ENCODE measurements at regions not wholly inside any gene's neighbourhood (a gene's known extent, or its start where the extent isn't known, plus 50 kb on each side); places are given as distances from the start of the nearest gene placed in this dataset.

DNA sequence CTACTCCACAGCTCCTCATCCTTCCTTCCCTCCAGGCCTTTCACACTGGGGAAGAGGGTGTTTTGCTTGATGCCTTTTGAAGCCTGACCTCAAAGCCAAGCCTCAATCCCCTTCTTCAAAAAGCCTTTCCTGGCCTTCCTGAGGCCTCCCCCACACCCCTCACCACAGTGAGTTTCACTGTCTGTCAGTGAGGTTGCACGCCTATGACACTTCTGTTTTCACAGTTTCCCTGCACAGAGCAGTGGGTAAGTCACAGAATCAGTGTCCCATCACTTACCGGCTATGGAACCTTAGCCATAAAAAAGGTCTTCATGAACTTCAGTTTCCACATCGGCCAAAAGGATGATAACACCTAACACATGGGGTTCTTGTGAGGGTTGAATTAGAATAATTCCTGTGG is 371.4 kb downstream of the UQCRFS1 start:
- Histone ChIP-seq H3K4me3 (ENCODE audit: low read depth, low read length, poor library complexity, severe bottlenecking) (no peak overlapping the region), H3K27ac (ENCODE audit: low read depth, low read length, poor library complexity, severe bottlenecking) (no peak overlapping the region), H3K36me3 (ENCODE audit: insufficient read depth, low read length, poor library complexity, severe bottlenecking) (no peaks in the 10 kb centered on the region), H3K9me3 (ENCODE audit: low read depth, low read length, poor library complexity, severe bottlenecking) (no peaks in the 10 kb centered on the region), H3K4me1 (ENCODE audit: insufficient read depth, low read length, poor library complexity, severe bottlenecking) (no peaks in the 10 kb centered on the region), H3K27me3 (replicated peaks; ENCODE audit: insufficient read depth, low read depth, low read length, poor library complexity) (no peaks in the 10 kb centered on the region)
- no peak for TF ChIP-seq EZH2 (IDR thresholded peaks at IDR 0.05; ENCODE audit: borderline replicate concordance, low read depth, low read length, poor library complexity, severe bottlenecking)
- TF ChIP-seq, protein P1, sequence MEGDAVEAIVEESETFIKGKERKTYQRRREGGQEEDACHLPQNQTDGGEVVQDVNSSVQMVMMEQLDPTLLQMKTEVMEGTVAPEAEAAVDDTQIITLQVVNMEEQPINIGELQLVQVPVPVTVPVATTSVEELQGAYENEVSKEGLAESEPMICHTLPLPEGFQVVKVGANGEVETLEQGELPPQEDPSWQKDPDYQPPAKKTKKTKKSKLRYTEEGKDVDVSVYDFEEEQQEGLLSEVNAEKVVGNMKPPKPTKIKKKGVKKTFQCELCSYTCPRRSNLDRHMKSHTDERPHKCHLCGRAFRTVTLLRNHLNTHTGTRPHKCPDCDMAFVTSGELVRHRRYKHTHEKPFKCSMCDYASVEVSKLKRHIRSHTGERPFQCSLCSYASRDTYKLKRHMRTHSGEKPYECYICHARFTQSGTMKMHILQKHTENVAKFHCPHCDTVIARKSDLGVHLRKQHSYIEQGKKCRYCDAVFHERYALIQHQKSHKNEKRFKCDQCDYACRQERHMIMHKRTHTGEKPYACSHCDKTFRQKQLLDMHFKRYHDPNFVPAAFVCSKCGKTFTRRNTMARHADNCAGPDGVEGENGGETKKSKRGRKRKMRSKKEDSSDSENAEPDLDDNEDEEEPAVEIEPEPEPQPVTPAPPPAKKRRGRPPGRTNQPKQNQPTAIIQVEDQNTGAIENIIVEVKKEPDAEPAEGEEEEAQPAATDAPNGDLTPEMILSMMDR (conservative IDR thresholded peaks at IDR 0.05; ENCODE audit: low read depth, low read length): no peak
- no peak for DNase-seq (ENCODE audit: low spot score)
- CTCF ChIA-PET: no interaction called here
- POLR2A ChIA-PET (ENCODE audit: low non-redundant PET): no interaction called here
- BruUV-seq (replicated peaks): no TSS peak
- intact Hi-C loops (cut with micrococcal nuclease; ENCODE audit: unreplicated experiment): no loop called here

DNA sequence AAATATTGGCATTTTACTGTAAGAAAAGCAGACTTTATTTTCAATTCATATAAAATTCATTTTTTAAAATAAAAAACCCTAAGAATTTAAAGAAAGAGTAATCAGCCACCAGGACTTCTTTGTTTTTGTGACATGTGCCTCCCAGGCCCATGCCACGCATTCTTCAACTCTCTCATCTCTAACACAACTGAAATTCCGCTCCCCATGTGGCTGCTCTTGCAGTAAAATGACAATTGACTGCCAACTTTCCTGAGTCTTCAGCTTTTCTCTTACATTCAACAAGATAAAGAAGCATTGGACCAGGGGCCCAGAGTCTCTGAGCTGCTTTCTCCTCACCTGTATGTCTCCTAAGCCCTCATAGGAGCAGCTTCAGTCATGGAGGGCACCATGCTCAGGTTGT is 372.1 kb downstream of the UQCRFS1 start:
- BruUV-seq (replicated peaks): no TSS peak
- no peak for TF ChIP-seq EZH2 (IDR thresholded peaks at IDR 0.05; ENCODE audit: borderline replicate concordance, low read depth, low read length, poor library complexity, severe bottlenecking)
- TF ChIP-seq, protein P1 (conservative IDR thresholded peaks at IDR 0.05; ENCODE audit: low read depth, low read length): no peak
- POLR2A ChIA-PET (ENCODE audit: low non-redundant PET): no interaction called here
- DNase-seq (ENCODE audit: low spot score): no peak
- Histone ChIP-seq H3K36me3 (ENCODE audit: insufficient read depth, low read length, poor library complexity, severe bottlenecking) (no peaks in the 10 kb centered on the region), H3K27ac (ENCODE audit: low read depth, low read length, poor library complexity, severe bottlenecking) (no peak overlapping the region), H3K4me1 (ENCODE audit: insufficient read depth, low read length, poor library complexity, severe bottlenecking) (no peaks in the 10 kb centered on the region), H3K4me3 (ENCODE audit: low read depth, low read length, poor library complexity, severe bottlenecking) (no peak overlapping the region), H3K9me3 (ENCODE audit: low read depth, low read length, poor library complexity, severe bottlenecking) (no peaks in the 10 kb centered on the region), H3K27me3 (replicated peaks; ENCODE audit: insufficient read depth, low read depth, low read length, poor library complexity) (no peaks in the 10 kb centered on the region)
- CTCF ChIA-PET: no interaction called here
- intact Hi-C loops (cut with micrococcal nuclease; ENCODE audit: unreplicated experiment): no loop called here

- H3K9me3 ChIP-seq (ENCODE audit: low read depth, low read length, poor library complexity, severe bottlenecking): no peaks in the 10 kb centered on the region
- H3K4me3 ChIP-seq (ENCODE audit: low read depth, low read length, poor library complexity, severe bottlenecking): no peak overlapping the region
- H3K4me1 ChIP-seq (ENCODE audit: insufficient read depth, low read length, poor library complexity, severe bottlenecking): no peaks in the 10 kb centered on the region
- no peak overlapping the region for H3K27ac ChIP-seq (ENCODE audit: low read depth, low read length, poor library complexity, severe bottlenecking)
- ChIA-PET POLR2A (ENCODE audit: low non-redundant PET) (no interaction called here), CTCF (no interaction called here)
- H3K36me3 ChIP-seq (ENCODE audit: insufficient read depth, low read length, poor library complexity, severe bottlenecking): no peaks in the 10 kb centered on the region
- intact Hi-C loops (cut with micrococcal nuclease; ENCODE audit: unreplicated experiment): no loop called here
- H3K27me3 ChIP-seq (replicated peaks; ENCODE audit: insufficient read depth, low read depth, low read length, poor library complexity): no peaks in the 10 kb centered on the region
- TF ChIP-seq, protein P1 (conservative IDR thresholded peaks at IDR 0.05; ENCODE audit: low read depth, low read length): no peak
- TF ChIP-seq EZH2 (IDR thresholded peaks at IDR 0.05; ENCODE audit: borderline replicate concordance, low read depth, low read length, poor library complexity, severe bottlenecking): no peak
- DNase-seq (ENCODE audit: low spot score): no peak
- no TSS peak for BruUV-seq (replicated peaks)
These were observed 373.5 kb downstream of the UQCRFS1 start for GRCh38 chr19:28839455-28839854.
